IPS-15b (cell line): ENCODE measurements at regions not wholly inside any gene's neighbourhood (a gene's known extent, or its start where the extent isn't known, plus 50 kb on each side); places are given as distances from the start of the nearest gene placed in this dataset.

Experiments used
- H3K27me3 ChIP-seq: one replicate; pipeline ENCODE4 v1.6.1; 2013; ENCODE audit warnings: low read length; ENCODE audit not compliant: control insufficient read depth, insufficient read depth
- H3K36me3 ChIP-seq: one replicate; pipeline ENCODE4 v1.6.1; 2013; ENCODE audit warnings: low read length; ENCODE audit not compliant: control insufficient read depth, insufficient read depth
- H3K4me1 ChIP-seq: one replicate; pipeline ENCODE4 v1.6.1; 2013; ENCODE audit warnings: mild to moderate bottlenecking, low read length; ENCODE audit not compliant: control insufficient read depth, insufficient read depth
- H3K4me3 ChIP-seq: one replicate; pipeline ENCODE4 v1.5.1; 2013; ENCODE audit warnings: low read depth, low read length
- H3K9ac ChIP-seq: one replicate; pipeline ENCODE4 v1.6.1; 2013; ENCODE audit warnings: low read depth, mild to moderate bottlenecking, low read length
- H3K9me3 ChIP-seq: one replicate; pipeline ENCODE4 v1.6.1; 2013; ENCODE audit warnings: mild to moderate bottlenecking, low read length; ENCODE audit not compliant: control insufficient read depth, insufficient read depth

DNA sequence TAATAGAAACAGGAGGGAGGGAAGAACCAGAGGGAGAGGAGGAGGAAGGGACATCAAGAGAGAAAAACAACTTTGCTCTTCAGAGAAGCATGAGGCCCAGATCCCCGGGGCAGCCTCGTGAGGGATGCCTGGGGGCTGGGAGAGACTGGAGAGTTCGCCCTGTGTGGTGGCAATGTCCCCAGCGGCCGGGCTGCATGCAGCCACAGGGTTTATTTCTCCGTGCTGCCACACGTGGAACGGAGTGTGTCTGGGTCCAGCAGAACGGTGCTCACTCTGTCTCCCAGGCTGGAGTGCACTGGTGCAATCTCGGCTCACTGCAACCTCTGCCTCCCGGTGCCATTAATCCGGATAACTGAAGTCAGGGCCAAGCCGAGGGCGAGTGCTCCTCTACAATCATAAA is 257.7 kb downstream of the ACTR3B start:
- Histone ChIP-seq H3K27me3 (no peaks in the 10 kb centered on the region), H3K4me1 (no peaks in the 10 kb centered on the region), H3K36me3 (no peaks in the 10 kb centered on the region), H3K9me3 (no peaks in the 10 kb centered on the region), H3K9ac (no peak overlapping the region), H3K4me3 (no peak overlapping the region)

GRCh38 chr7:153021542-153021941 is 262.0 kb downstream of the ACTR3B start:
- Histone ChIP-seq H3K4me3 (no peak overlapping the region), H3K9ac (no peak overlapping the region), H3K9me3 (no peaks in the 10 kb centered on the region), H3K36me3 (no peaks in the 10 kb centered on the region), H3K27me3 (no peaks in the 10 kb centered on the region), H3K4me1 (peaks cover 4% of the 10 kb centered on the region)

- Histone ChIP-seq H3K4me3 (peak overlapping the region; percentile 27), H3K4me1 (peaks cover 4% of the 10 kb centered on the region), H3K27me3 (no peaks in the 10 kb centered on the region), H3K9me3 (no peaks in the 10 kb centered on the region), H3K9ac (no peak overlapping the region), H3K36me3 (no peaks in the 10 kb centered on the region)
Measured at GRCh38 chr7:153022475-153023193, 263.1 kb downstream of the ACTR3B start.

DNA sequence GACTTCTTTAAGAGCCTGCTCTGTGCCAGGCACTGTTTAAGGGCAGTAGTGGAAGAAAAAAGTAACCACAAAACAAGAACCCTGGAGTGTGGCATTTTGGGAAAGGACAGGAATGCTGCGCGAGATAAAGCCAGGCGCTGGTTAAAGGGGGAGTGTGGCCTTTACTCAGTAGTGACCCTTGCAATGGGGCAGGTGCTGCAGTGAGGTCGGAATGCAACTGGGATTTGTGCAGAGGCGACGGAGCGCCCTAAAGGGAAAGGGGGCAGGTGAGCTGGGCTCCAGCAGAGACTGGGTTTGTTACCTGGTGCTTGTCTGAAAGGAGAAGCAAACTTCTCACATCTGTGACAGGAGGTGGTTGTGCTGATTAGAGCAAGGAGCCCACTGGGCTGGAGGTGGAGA is 263.6 kb downstream of the ACTR3B start:
- H3K27me3 ChIP-seq = no peaks in the 10 kb centered on the region
- H3K4me3 ChIP-seq = peak overlapping the region; percentile 27
- H3K4me1 ChIP-seq = peaks cover 4% of the 10 kb centered on the region

GRCh38 chr7:153027210-153027609 is 267.7 kb downstream of the ACTR3B start:
- Histone ChIP-seq H3K4me1 (peaks cover 4% of the 10 kb centered on the region), H3K9me3 (no peaks in the 10 kb centered on the region), H3K4me3 (no peak overlapping the region), H3K36me3 (no peaks in the 10 kb centered on the region), H3K9ac (no peak overlapping the region), H3K27me3 (no peaks in the 10 kb centered on the region)

More for the DNA sequence above, 263.6 kb downstream of the ACTR3B start:
- Histone ChIP-seq H3K9ac (no peak overlapping the region), H3K9me3 (no peaks in the 10 kb centered on the region), H3K36me3 (no peaks in the 10 kb centered on the region)

- Histone ChIP-seq H3K9ac (no peak overlapping the region), H3K4me1 (peaks cover 4% of the 10 kb centered on the region), H3K27me3 (no peaks in the 10 kb centered on the region), H3K4me3 (no peak overlapping the region), H3K9me3 (no peaks in the 10 kb centered on the region), H3K36me3 (no peaks in the 10 kb centered on the region)
Measured at GRCh38 chr7:153027904-153028303, 268.4 kb downstream of the ACTR3B start.

DNA sequence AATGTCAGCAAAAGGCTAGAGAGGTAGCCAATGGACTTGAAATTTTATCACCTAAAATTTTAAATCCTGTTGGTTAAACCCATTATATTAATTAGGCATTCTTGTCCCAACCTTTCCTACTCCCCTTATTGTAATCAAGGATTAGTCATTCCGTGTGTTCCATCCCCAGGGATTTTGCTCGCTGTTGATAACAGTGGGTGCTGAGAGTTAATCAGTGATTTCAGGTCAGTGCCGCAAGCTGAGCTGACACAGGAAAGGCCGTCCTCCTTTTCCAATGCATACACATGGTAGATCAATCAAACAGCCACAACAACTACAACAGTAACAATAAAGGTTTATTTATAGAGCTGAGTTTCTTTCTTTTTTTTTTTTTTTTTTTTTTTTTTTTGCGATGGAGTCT is 271.4 kb downstream of the ACTR3B start:
- Histone ChIP-seq H3K9ac (no peak overlapping the region), H3K9me3 (no peaks in the 10 kb centered on the region), H3K27me3 (no peaks in the 10 kb centered on the region), H3K4me1 (no peaks in the 10 kb centered on the region), H3K4me3 (no peak overlapping the region), H3K36me3 (no peaks in the 10 kb centered on the region)

DNA sequence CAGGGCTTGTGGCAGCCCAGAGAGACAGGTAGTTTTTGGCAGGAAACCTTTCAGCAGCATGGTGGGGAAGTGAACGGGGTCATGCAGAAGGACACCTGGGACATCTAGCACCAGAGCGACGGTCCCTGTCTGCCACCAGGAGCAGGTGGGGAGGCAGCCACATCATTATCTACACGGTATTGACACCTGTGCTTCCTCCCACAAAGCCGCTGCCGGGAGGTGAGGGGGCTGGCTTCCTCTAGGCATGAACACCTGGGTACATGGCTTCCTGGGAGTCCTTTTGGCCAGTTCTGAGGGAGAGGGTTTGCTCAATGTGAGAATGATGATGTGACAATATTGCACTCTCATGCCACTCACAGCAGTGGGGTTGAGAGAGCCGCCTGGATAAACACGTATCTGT is 275.2 kb downstream of the ACTR3B start:
- H3K4me1 ChIP-seq = no peaks in the 10 kb centered on the region
- H3K9me3 ChIP-seq = no peaks in the 10 kb centered on the region
- no peaks in the 10 kb centered on the region for H3K36me3 ChIP-seq
- H3K9ac ChIP-seq = no peak overlapping the region
- H3K4me3 ChIP-seq = no peak overlapping the region
- H3K27me3 ChIP-seq = no peaks in the 10 kb centered on the region

GRCh38 chr7:153036396-153037063 is 277.0 kb downstream of the ACTR3B start:
- H3K4me3 ChIP-seq = no peak overlapping the region
- H3K9me3 ChIP-seq = no peaks in the 10 kb centered on the region
- H3K9ac ChIP-seq = no peak overlapping the region
- H3K27me3 ChIP-seq = no peaks in the 10 kb centered on the region
- H3K4me1 ChIP-seq = no peaks in the 10 kb centered on the region
- H3K36me3 ChIP-seq = no peaks in the 10 kb centered on the region

DNA sequence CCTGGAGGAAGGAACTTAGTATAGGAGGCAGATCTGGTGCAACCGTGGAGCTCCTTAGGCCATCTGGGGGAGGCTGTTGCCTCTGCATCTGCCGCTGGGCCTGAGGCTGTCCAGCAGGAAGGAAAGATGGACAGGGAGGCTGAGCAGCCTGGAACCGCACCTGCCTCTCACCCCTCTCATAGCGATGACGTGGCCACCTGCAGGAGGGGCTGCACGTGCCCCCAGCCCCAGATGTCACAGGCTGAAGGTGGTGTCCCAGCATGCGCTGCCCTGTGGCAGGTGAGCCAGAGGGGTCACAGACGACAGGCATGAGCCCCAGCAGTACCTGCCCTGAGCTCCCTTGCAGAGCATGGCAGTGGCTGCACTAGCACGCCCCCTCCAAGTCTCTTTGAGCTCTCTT is 283.9 kb downstream of the ACTR3B start:
- H3K36me3 ChIP-seq = no peaks in the 10 kb centered on the region
- H3K4me3 ChIP-seq = no peak overlapping the region
- no peaks in the 10 kb centered on the region for H3K4me1 ChIP-seq
- H3K9me3 ChIP-seq = no peaks in the 10 kb centered on the region
- H3K9ac ChIP-seq = no peak overlapping the region
- no peaks in the 10 kb centered on the region for H3K27me3 ChIP-seq

DNA sequence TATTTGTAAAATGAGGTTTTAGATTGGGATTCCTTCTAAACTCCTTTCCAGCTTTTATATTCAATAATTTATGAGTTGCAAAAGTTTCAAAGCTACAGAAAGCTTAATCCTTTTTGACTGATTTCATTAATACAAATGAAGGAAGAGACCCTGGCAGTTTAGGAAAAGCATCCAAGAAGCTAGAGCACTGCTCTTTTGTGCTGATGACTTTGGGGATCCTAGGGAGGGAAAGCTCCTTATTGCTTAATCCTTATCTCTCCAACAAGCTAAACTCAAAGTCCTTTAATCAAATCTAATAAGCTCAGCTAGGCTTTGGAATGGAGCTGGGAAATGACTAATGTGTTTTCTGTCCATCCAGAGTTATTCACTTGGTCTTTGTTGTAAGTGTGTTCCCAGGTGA is 285.4 kb downstream of the ACTR3B start:
- H3K9me3 ChIP-seq = no peaks in the 10 kb centered on the region
- H3K36me3 ChIP-seq = no peaks in the 10 kb centered on the region

More for the DNA sequence above, 285.4 kb downstream of the ACTR3B start:
- Histone ChIP-seq H3K9ac (no peak overlapping the region), H3K27me3 (no peaks in the 10 kb centered on the region), H3K4me3 (no peak overlapping the region), H3K4me1 (no peaks in the 10 kb centered on the region)
